ENCODE measurements at regions not wholly inside any gene's neighbourhood (a gene's known extent, or its start where the extent isn't known, plus 50 kb on each side); places are given as distances from the start of the nearest gene placed in this dataset.

GRCh38 chr11:27234043-27234668 lies 128.9 kb downstream of the CCDC34 start:
- H3K36me3 ChIP-seq (ENCODE audit: control insufficient read depth, insufficient read depth, low read length): no peaks in the 10 kb centered on the region
- ChIA-PET POLR2A (no interaction called here), CTCF (interaction anchor here (0.6 kb wide), 1 partner anchor 327 kb away, joined by 4 read pairs; no protein-coding TSS in a partner anchor)
- DNase-seq (ENCODE audit: low read depth, low spot score): no peak
- intact Hi-C loops (cut with micrococcal nuclease; ENCODE audit: unreplicated experiment) (no loop called here), in situ Hi-C loops (cut with HindIII; ENCODE audit: low pct_unique_long_range_greater_than_20kb, low sequenced_read_pairs) (no loop called here)
- H3K27ac ChIP-seq (ENCODE audit: low read length): peak overlapping the region; percentile 54
- no peaks in the 10 kb centered on the region for H3K27me3 ChIP-seq (ENCODE audit: control insufficient read depth, insufficient read depth, low read length)
- no peak overlapping the region for H3K4me3 ChIP-seq (ENCODE audit: low read depth in 2 of 2, low read length in 2 of 2)
- no peak for TF ChIP-seq TCF7L2 (IDR thresholded peaks at IDR 0.05; ENCODE audit: low read depth, low read length)
- no peak for TF ChIP-seq REST (IDR thresholded peaks at IDR 0.05; ENCODE audit: insufficient read depth in 1 of 2, low read depth in 2 of 2, low read length in 1 of 2)
- no peak for TF ChIP-seq SIN3A (IDR thresholded peaks at IDR 0.05; ENCODE audit: borderline replicate concordance, insufficient read depth, low read depth, low read length)
- no peak for TF ChIP-seq CTCF (IDR thresholded peaks at IDR 0.05)
- no peak for TF ChIP-seq POLR2AphosphoS5 (IDR thresholded peaks at IDR 0.05; ENCODE audit: low read depth, low read length)
- peak; percentile 57 for ATAC-seq
- H3K4me1 ChIP-seq (ENCODE audit: control insufficient read depth, insufficient read depth, low read length): peaks cover 16% of the 10 kb centered on the region
- no peaks in the 10 kb centered on the region for H3K9me3 ChIP-seq (ENCODE audit: control insufficient read depth, insufficient read depth, low read depth, low read length)
- no TSS peak for BruUV-seq (replicated peaks)

- in situ Hi-C loops (cut with HindIII; ENCODE audit: low pct_unique_long_range_greater_than_20kb, low sequenced_read_pairs): no loop called here
- Histone ChIP-seq H3K36me3 (ENCODE audit: control insufficient read depth, insufficient read depth, low read length) (no peaks in the 10 kb centered on the region), H3K4me1 (ENCODE audit: control insufficient read depth, insufficient read depth, low read length) (peaks cover 16% of the 10 kb centered on the region), H3K27ac (ENCODE audit: low read length) (peak overlapping the region; percentile 54), H3K27me3 (ENCODE audit: control insufficient read depth, insufficient read depth, low read length) (no peaks in the 10 kb centered on the region), H3K4me3 (ENCODE audit: low read depth in 2 of 2, low read length in 2 of 2) (no peak overlapping the region), H3K9me3 (ENCODE audit: control insufficient read depth, insufficient read depth, low read depth, low read length) (no peaks in the 10 kb centered on the region)
- DNase-seq (ENCODE audit: low read depth, low spot score) (no peak), ATAC-seq (peak; percentile 28; the same call in 1 of the 2 replicates)
- no TSS peak for BruUV-seq (replicated peaks)
- TF ChIP-seq REST (IDR thresholded peaks at IDR 0.05; ENCODE audit: insufficient read depth in 1 of 2, low read depth in 2 of 2, low read length in 1 of 2) (no peak), POLR2AphosphoS5 (IDR thresholded peaks at IDR 0.05; ENCODE audit: low read depth, low read length) (no peak), SIN3A (IDR thresholded peaks at IDR 0.05; ENCODE audit: borderline replicate concordance, insufficient read depth, low read depth, low read length) (no peak)
- intact Hi-C loops (cut with micrococcal nuclease; ENCODE audit: unreplicated experiment): no loop called here
- CTCF ChIA-PET: interaction anchor here (0.6 kb wide), 1 partner anchor 327 kb away, joined by 4 read pairs; no protein-coding TSS in a partner anchor
- POLR2A ChIA-PET: no interaction called here
Observed at GRCh38 chr11:27233654-27234042, 129.4 kb downstream of the CCDC34 start.
